Cardiac muscle cell (in vitro differentiated cells and primary cell): ENCODE measurements at regions not wholly inside any gene's neighbourhood (a gene's known extent, or its start where the extent isn't known, plus 50 kb on each side); places are given as distances from the start of the nearest gene placed in this dataset.

Source experiments
- DNase-seq, 2 donors: peaks; one replicate each; pipeline versions ENCODE4 v3.0.0 to v3.0.0-alpha.2; 2010 to 2017; ENCODE audit warnings: low read depth in 1 of 2, low spot score in 1 of 2
- H3K27ac ChIP-seq: fragments of 200-600 bp; sonication (generic); 2 replicates; pipeline ENCODE4 v1.5.1; 2016
- H3K27me3 ChIP-seq: fragments of 200-600 bp; sonication (generic); 2 replicates; pipeline ENCODE4 v1.6.0; 2016; ENCODE audit warnings: control low read depth
- H3K36me3 ChIP-seq: fragments of 200-600 bp; sonication (generic); 2 replicates; pipeline ENCODE4 v1.5.1; 2016; ENCODE audit warnings: control low read depth
- H3K4me1 ChIP-seq: fragments of 200-600 bp; sonication (generic); 2 replicates; pipeline ENCODE4 v1.8.1; 2017; ENCODE audit warnings: low read depth, mild to moderate bottlenecking, mixed run types
- H3K4me3 ChIP-seq: fragments of 200-600 bp; sonication (generic); 2 replicates; pipeline ENCODE4 v1.5.1; 2016; ENCODE audit warnings: mild to moderate bottlenecking
- H3K9me3 ChIP-seq: fragments of 200-600 bp; sonication (generic); 2 replicates; pipeline ENCODE4 v1.5.1; 2017; ENCODE audit warnings: low read depth, mild to moderate bottlenecking, control low read depth
- TF ChIP-seq, protein P1 (sequence below): IDR thresholded peaks from 2 replicates; pipeline ENCODE4 v1.5.1; 2012; ENCODE audit warnings: low read depth, mild to moderate bottlenecking, low read length

DNA sequence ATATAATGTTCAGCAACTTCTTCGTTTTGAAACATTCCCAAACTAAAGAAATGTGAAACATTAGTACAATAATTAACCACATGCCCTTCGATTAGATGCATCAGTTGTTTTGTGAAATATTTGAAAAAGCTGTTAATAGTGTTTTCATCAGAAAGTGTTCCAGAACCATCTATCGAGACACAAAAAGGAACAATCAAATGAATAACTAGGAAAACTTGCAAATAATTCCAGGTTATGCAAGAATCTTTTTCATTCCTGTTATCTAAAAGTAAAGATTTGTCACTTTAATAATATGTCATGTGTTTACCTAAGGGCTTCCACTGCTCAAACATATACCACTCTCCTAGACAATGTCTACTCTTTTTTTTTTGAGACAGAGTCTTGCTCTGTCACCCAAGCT is 904.2 kb upstream of the MIR17HG start:
- TF ChIP-seq, protein P1, sequence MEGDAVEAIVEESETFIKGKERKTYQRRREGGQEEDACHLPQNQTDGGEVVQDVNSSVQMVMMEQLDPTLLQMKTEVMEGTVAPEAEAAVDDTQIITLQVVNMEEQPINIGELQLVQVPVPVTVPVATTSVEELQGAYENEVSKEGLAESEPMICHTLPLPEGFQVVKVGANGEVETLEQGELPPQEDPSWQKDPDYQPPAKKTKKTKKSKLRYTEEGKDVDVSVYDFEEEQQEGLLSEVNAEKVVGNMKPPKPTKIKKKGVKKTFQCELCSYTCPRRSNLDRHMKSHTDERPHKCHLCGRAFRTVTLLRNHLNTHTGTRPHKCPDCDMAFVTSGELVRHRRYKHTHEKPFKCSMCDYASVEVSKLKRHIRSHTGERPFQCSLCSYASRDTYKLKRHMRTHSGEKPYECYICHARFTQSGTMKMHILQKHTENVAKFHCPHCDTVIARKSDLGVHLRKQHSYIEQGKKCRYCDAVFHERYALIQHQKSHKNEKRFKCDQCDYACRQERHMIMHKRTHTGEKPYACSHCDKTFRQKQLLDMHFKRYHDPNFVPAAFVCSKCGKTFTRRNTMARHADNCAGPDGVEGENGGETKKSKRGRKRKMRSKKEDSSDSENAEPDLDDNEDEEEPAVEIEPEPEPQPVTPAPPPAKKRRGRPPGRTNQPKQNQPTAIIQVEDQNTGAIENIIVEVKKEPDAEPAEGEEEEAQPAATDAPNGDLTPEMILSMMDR = no peak
- Histone ChIP-seq H3K4me3 (no peak overlapping the region), H3K36me3 (no peaks in the 10 kb centered on the region), H3K27ac (no peak overlapping the region), H3K27me3 (no peaks in the 10 kb centered on the region), H3K9me3 (no peaks in the 10 kb centered on the region), H3K4me1 (no peaks in the 10 kb centered on the region)
- no peak for DNase-seq

GRCh38 chr13:90444232-90444631 is 903.3 kb upstream of the MIR17HG start:
- no peak for DNase-seq
- Histone ChIP-seq H3K27me3 (no peaks in the 10 kb centered on the region), H3K9me3 (no peaks in the 10 kb centered on the region), H3K27ac (no peak overlapping the region), H3K4me3 (no peak overlapping the region), H3K4me1 (no peaks in the 10 kb centered on the region), H3K36me3 (no peaks in the 10 kb centered on the region)
- TF ChIP-seq, protein P1 = no peak

- Histone ChIP-seq H3K36me3 (no peaks in the 10 kb centered on the region), H3K27ac (no peak overlapping the region), H3K4me1 (no peaks in the 10 kb centered on the region), H3K9me3 (no peaks in the 10 kb centered on the region), H3K27me3 (no peaks in the 10 kb centered on the region), H3K4me3 (no peak overlapping the region)
- DNase-seq = peak; percentile 33 to 95
- TF ChIP-seq, protein P1 = no peak
Measured at GRCh38 chr13:90445179-90445578, 902.3 kb upstream of the MIR17HG start.

GRCh38 chr13:90447034-90447733 is 900.3 kb upstream of the MIR17HG start:
- H3K27ac ChIP-seq = no peak overlapping the region
- no peaks in the 10 kb centered on the region for H3K36me3 ChIP-seq

DNA sequence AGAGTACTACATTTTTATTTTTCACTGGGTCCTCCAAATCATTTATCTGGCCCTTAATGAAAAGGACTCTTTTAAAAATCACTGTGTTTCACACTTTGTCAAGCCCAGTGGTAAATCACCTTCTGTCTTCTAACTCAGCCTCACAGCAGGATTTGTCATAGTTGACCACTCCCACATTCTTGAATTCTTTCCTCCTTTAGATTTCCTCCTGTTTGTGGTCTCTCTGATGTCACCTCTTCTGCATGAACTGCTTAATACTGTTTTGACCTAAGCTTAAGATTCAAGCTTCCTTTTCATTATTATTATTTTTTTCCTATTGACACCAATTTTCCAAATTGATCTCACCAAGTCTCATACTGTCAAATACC is 899.8 kb upstream of the MIR17HG start:
- Histone ChIP-seq H3K27ac (no peak overlapping the region), H3K9me3 (no peaks in the 10 kb centered on the region), H3K4me1 (no peaks in the 10 kb centered on the region), H3K27me3 (no peaks in the 10 kb centered on the region), H3K36me3 (no peaks in the 10 kb centered on the region), H3K4me3 (no peak overlapping the region)
- TF ChIP-seq, protein P1 = no peak
- DNase-seq = peak in 1 of 2 donors; percentile 61

More at GRCh38 chr13:90447034-90447733, 900.3 kb upstream of the MIR17HG start:
- no peak for DNase-seq
- TF ChIP-seq, protein P1 = no peak
- Histone ChIP-seq H3K4me3 (no peak overlapping the region), H3K4me1 (no peaks in the 10 kb centered on the region), H3K9me3 (no peaks in the 10 kb centered on the region), H3K27me3 (no peaks in the 10 kb centered on the region)
